Ishikawa (cell line): ENCODE measurements at regions not wholly inside any gene's neighbourhood (a gene's known extent, or its start where the extent isn't known, plus 50 kb on each side); places are given as distances from the start of the nearest gene placed in this dataset.

Source experiments
- CEBPB ChIP-seq: IDR thresholded peaks from 2 replicates; pipeline ENCODE4 v1.6.1; 2012
- CREB1 ChIP-seq: IDR thresholded peaks from 2 replicates; pipeline ENCODE4 v1.6.1; 2012; ENCODE audit warnings: low read depth
- EGR1 ChIP-seq: IDR thresholded peaks from 2 replicates; pipeline ENCODE4 v1.6.1; 2012
- EP300 ChIP-seq: IDR thresholded peaks from 2 replicates; pipeline ENCODE4 v1.6.1; 2012; ENCODE audit warnings: borderline replicate concordance
- FOXM1 ChIP-seq: IDR thresholded peaks from 2 replicates; pipeline ENCODE4 v1.6.1; 2012; ENCODE audit warnings: low read depth, borderline replicate concordance
- MAX ChIP-seq: IDR thresholded peaks from 2 replicates; pipeline ENCODE4 v1.6.1; 2012
- NFIC ChIP-seq: IDR thresholded peaks from 2 replicates; pipeline ENCODE4 v1.6.1; 2012
- RAD21 ChIP-seq: IDR thresholded peaks from 2 replicates; pipeline ENCODE4 v1.6.1; 2012; ENCODE audit warnings: low read depth
- REST ChIP-seq: IDR thresholded peaks from 2 replicates; pipeline ENCODE4 v1.6.1; 2012; ENCODE audit warnings: low read depth, mild to moderate bottlenecking
- TAF1 ChIP-seq: IDR thresholded peaks from 2 replicates; pipeline ENCODE4 v1.6.1; 2012; ENCODE audit warnings: low read depth, mild to moderate bottlenecking
- TCF12 ChIP-seq: IDR thresholded peaks from 2 replicates; pipeline ENCODE4 v1.6.1; 2012; ENCODE audit warnings: low read depth
- TEAD4 ChIP-seq: IDR thresholded peaks from 2 replicates; pipeline ENCODE4 v1.6.1; 2012
- USF1 ChIP-seq: IDR thresholded peaks from 2 replicates; pipeline ENCODE4 v1.6.1; 2012
- YY1 ChIP-seq: IDR thresholded peaks from 2 replicates; pipeline ENCODE4 v1.6.1; 2012; ENCODE audit warnings: low read depth
- ZBTB7A ChIP-seq: IDR thresholded peaks from 2 replicates; pipeline ENCODE4 v1.6.1; 2012; ENCODE audit warnings: low read depth

DNA sequence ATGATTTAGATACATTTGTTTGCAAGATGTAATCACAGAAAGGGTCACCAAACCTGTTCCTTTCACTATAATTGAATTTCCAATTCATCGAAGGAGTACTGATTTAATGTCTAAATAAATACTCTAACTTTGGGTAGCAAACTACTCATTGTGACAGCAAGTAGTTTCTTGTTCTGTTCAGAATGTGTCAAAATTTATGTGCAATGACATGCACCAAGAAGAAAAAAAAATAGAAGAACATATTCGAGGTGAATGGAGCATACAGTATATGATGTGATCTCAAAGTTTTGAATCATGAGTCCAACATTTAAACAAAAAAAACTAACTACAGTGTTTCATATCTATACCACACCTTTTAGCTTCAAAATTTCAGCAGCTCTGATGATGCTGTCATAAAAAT, 583.6 kb upstream of the MMS22L start:
- no peak for TF ChIP-seq MAX
- no peak for TF ChIP-seq TEAD4

DNA sequence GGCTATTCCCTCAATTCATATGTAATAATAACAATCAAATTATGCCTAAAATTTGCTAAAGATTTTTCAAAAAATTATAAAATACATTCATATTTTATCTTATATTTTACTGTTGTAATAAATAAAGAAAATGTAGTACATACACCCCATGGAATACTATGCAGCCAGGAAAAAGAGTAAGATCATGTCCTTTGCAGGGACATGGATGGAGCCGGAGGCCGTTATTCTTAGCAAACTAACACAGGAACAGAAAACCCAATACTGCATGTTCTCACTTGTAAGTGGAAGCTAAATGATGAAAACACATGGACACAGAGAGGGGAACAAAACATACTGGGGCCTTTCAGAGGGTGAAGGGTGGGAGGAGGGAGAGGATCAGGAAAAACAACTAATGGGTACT, 584.2 kb upstream of the MMS22L start:
- TF ChIP-seq CEBPB (no peak), MAX (no peak), EP300 (no peak), NFIC (no peak), EGR1 (no peak), FOXM1 (no peak), YY1 (no peak), ZBTB7A (no peak), USF1 (no peak), REST (no peak), CREB1 (no peak), RAD21 (no peak), TCF12 (no peak), TAF1 (no peak), TEAD4 (no peak)

DNA sequence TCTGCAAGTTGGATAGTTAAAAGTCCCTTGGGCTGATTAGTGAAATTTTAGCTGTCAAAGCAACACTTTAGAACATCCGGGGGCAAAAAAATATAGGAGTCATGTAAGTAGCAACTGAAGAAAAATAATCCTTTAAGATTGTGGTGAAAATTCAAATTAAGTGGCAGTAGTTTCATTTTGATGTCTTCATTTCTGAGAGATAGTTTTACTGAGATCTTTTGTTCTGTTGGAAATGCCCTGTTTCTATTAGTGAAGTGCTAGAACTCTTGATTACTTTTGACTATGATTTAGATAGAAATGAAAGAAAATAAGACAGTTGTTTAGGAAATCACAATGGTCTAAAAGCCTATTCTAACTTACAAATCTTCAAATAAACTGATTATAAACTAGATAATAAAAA, 587.3 kb upstream of the MMS22L start:
- TF ChIP-seq FOXM1 = no peak
- TF ChIP-seq CEBPB = no peak
- no peak for TF ChIP-seq TCF12
- no peak for TF ChIP-seq TEAD4
- TF ChIP-seq YY1 = no peak
- TF ChIP-seq CREB1 = no peak
- TF ChIP-seq NFIC = no peak
- TF ChIP-seq EGR1 = no peak
- TF ChIP-seq USF1 = no peak
- TF ChIP-seq MAX = no peak
- TF ChIP-seq REST = no peak

DNA sequence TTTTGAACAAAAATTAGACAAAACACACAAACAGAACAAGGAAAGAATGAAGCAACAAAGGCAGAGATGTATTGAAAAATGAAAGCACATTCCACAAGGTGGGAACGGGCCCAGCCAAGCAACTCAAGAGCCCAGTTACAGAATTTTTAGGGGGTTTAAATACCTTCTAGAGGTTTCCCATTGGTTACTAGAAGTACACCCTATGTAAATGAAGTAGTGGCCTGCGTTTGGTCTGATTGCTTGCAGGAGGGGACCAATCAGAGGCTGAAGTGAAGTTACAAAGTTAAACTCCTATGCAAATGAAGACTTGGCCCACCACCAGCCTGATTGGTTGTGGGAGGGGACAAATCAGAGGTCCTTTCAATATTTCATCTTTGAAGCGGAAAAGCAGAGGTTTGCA, 593.7 kb upstream of the MMS22L start:
- TF ChIP-seq CEBPB (no peak), TEAD4 (no peak), TCF12 (no peak), RAD21 (no peak), EP300 (no peak), CREB1 (no peak), TAF1 (no peak)

DNA sequence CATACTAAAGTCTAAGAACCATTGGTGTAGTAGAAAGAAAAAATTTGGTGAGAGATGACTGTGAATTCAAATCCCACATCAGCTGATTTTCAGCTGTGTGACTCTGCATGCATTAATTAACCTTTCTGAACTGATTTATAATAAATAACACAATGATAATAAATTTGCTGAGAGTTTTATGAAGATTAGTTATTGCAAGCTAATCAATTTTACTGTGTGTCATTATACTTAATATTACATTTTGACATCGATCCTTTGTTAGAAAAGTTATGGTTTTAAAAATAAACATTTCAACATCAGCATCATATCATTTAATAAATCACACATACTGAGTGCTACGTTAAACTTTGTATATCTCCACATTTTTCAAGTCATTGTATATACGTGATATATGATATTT, 599.7 kb upstream of the MMS22L start:
- no peak for TF ChIP-seq CREB1
- TF ChIP-seq YY1 = no peak
- no peak for TF ChIP-seq ZBTB7A
- TF ChIP-seq TEAD4 = no peak
- TF ChIP-seq MAX = no peak
- no peak for TF ChIP-seq EGR1
- no peak for TF ChIP-seq USF1
- TF ChIP-seq TAF1 = no peak
- TF ChIP-seq REST = no peak
- TF ChIP-seq TCF12 = no peak
- TF ChIP-seq FOXM1 = no peak
- TF ChIP-seq CEBPB = no peak
- TF ChIP-seq NFIC = no peak
